HepG2 (cell line): ENCODE measurements at regions not wholly inside any gene's neighbourhood (a gene's known extent, or its start where the extent isn't known, plus 50 kb on each side); places are given as distances from the start of the nearest gene placed in this dataset.

Experiments used
- HIVEP1 ChIP-seq: sonication (generic); formaldehyde crosslinking; IDR thresholded peaks from 2 replicates; pipeline ENCODE4 v1.4.0; 2020; ENCODE audit warnings: mild to moderate bottlenecking, missing genetic modification reagents
- KAT7 ChIP-seq: IDR thresholded peaks from 2 replicates; pipeline ENCODE4 v1.6.1; 2018; ENCODE audit warnings: borderline replicate concordance, missing compliant biosample characterization
- NFATC3 ChIP-seq: sonication (generic); formaldehyde crosslinking; IDR thresholded peaks from 2 replicates; pipeline ENCODE4 v1.5.1; 2020; ENCODE audit warnings: mild to moderate bottlenecking, missing genetic modification reagents
- PLRG1 ChIP-seq: fragments of 450-650 bp; conservative IDR thresholded peaks from 2 replicates; pipeline ENCODE4 v1.6.1; 2016
- RELA ChIP-seq: sonication (generic); formaldehyde crosslinking; IDR thresholded peaks from 2 replicates; pipeline ENCODE4 v1.4.0; 2020; ENCODE audit warnings: missing genetic modification reagents
- ZC3H4 ChIP-seq: sonication (generic); formaldehyde crosslinking; IDR thresholded peaks from 2 replicates; pipeline ENCODE4 v1.4.0; 2020; ENCODE audit warnings: missing genetic modification reagents, borderline replicate concordance
- ZFP82 ChIP-seq: sonication (generic); formaldehyde crosslinking; IDR thresholded peaks from 2 replicates; pipeline ENCODE4 v1.5.1; 2020; ENCODE audit warnings: mild to moderate bottlenecking, missing genetic modification reagents, borderline replicate concordance
- ZNF737 ChIP-seq: sonication (generic); formaldehyde crosslinking; IDR thresholded peaks from 2 replicates; pipeline ENCODE4 v1.5.0; 2020; ENCODE audit warnings: missing genetic modification reagents, mild to moderate bottlenecking, borderline replicate concordance
- TF ChIP-seq, protein P1 (sequence below): sonication (generic); formaldehyde crosslinking; IDR thresholded peaks from 2 replicates; pipeline ENCODE4 v1.5.1; 2020; ENCODE audit warnings: missing genetic modification reagents, mild to moderate bottlenecking, borderline replicate concordance
- TF ChIP-seq, protein P2 (sequence below): sonication (generic); formaldehyde crosslinking; conservative IDR thresholded peaks from 2 replicates; pipeline ENCODE4 v1.8.0; 2022; ENCODE audit warnings: mild to moderate bottlenecking, moderate library complexity, missing genetic modification reagents
- TF ChIP-seq, protein P3 (sequence below): sonication (generic); formaldehyde crosslinking; IDR thresholded peaks from 2 replicates; pipeline ENCODE4 v1.4.0; 2020; ENCODE audit warnings: missing genetic modification reagents
- TF ChIP-seq, protein P4 (sequence below): sonication (generic); formaldehyde crosslinking; IDR thresholded peaks from 2 replicates; pipeline ENCODE4 v1.4.0; 2020; ENCODE audit warnings: missing genetic modification reagents, borderline replicate concordance
- TF ChIP-seq, protein P5 (sequence below): sonication (generic); formaldehyde crosslinking; conservative IDR thresholded peaks from 2 replicates; pipeline ENCODE4 v1.4.0; 2020; ENCODE audit warnings: missing genetic modification reagents

DNA sequence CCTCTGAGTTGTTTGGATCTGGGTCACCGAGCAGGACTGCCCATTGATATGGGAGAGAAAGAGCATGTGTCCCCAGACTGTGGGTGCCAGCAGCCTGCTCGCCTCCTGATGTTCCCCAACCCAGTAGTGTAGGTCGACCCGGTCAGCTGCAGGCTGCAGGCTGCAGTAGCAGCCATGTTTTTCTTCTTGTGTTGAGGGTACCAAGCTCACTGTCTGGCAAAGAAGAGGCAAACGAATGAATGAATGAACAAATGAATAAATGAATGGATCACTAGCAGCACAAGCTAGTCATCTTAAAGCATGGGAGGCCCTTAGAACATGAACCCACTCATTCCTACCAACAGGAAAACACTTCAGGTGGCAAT is 293.2 kb downstream of the SOX9 start (continued):
- TF ChIP-seq, protein P1, sequence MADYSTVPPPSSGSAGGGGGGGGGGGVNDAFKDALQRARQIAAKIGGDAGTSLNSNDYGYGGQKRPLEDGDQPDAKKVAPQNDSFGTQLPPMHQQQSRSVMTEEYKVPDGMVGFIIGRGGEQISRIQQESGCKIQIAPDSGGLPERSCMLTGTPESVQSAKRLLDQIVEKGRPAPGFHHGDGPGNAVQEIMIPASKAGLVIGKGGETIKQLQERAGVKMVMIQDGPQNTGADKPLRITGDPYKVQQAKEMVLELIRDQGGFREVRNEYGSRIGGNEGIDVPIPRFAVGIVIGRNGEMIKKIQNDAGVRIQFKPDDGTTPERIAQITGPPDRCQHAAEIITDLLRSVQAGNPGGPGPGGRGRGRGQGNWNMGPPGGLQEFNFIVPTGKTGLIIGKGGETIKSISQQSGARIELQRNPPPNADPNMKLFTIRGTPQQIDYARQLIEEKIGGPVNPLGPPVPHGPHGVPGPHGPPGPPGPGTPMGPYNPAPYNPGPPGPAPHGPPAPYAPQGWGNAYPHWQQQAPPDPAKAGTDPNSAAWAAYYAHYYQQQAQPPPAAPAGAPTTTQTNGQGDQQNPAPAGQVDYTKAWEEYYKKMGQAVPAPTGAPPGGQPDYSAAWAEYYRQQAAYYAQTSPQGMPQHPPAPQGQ, result no peak; the same call in 1 of the 2 replicates
- TF ChIP-seq ZNF737 (CRISPR knock-in tag), result 0 out of 2 replicates have a peak, but pooled peaks have one; percentile 53
- TF ChIP-seq ZC3H4 (CRISPR knock-in tag), result peak; percentile 65; the same call in 1 of the 2 replicates
- TF ChIP-seq, protein P2, sequence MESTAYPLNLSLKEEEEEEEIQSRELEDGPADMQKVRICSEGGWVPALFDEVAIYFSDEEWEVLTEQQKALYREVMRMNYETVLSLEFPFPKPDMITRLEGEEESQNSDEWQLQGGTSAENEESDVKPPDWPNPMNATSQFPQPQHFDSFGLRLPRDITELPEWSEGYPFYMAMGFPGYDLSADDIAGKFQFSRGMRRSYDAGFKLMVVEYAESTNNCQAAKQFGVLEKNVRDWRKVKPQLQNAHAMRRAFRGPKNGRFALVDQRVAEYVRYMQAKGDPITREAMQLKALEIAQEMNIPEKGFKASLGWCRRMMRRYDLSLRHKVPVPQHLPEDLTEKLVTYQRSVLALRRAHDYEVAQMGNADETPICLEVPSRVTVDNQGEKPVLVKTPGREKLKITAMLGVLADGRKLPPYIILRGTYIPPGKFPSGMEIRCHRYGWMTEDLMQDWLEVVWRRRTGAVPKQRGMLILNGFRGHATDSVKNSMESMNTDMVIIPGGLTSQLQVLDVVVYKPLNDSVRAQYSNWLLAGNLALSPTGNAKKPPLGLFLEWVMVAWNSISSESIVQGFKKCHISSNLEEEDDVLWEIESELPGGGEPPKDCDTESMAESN (CRISPR knock-in tag), result no peak
- TF ChIP-seq RELA (CRISPR knock-in tag), result no peak
- TF ChIP-seq KAT7 (CRISPR knock-in tag), result 0 out of 2 replicates have a peak, but pooled peaks have one; percentile 22
- TF ChIP-seq HIVEP1, result no peak
- TF ChIP-seq ZFP82 (CRISPR knock-in tag), result no peak
- TF ChIP-seq, protein P3, sequence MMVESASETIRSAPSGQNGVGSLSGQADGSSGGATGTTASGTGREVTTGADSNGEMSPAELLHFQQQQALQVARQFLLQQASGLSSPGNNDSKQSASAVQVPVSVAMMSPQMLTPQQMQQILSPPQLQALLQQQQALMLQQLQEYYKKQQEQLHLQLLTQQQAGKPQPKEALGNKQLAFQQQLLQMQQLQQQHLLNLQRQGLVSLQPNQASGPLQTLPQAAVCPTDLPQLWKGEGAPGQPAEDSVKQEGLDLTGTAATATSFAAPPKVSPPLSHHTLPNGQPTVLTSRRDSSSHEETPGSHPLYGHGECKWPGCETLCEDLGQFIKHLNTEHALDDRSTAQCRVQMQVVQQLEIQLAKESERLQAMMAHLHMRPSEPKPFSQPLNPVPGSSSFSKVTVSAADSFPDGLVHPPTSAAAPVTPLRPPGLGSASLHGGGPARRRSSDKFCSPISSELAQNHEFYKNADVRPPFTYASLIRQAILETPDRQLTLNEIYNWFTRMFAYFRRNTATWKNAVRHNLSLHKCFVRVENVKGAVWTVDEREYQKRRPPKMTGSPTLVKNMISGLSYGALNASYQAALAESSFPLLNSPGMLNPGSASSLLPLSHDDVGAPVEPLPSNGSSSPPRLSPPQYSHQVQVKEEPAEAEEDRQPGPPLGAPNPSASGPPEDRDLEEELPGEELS (CRISPR knock-in tag), result no peak
- TF ChIP-seq, protein P4, sequence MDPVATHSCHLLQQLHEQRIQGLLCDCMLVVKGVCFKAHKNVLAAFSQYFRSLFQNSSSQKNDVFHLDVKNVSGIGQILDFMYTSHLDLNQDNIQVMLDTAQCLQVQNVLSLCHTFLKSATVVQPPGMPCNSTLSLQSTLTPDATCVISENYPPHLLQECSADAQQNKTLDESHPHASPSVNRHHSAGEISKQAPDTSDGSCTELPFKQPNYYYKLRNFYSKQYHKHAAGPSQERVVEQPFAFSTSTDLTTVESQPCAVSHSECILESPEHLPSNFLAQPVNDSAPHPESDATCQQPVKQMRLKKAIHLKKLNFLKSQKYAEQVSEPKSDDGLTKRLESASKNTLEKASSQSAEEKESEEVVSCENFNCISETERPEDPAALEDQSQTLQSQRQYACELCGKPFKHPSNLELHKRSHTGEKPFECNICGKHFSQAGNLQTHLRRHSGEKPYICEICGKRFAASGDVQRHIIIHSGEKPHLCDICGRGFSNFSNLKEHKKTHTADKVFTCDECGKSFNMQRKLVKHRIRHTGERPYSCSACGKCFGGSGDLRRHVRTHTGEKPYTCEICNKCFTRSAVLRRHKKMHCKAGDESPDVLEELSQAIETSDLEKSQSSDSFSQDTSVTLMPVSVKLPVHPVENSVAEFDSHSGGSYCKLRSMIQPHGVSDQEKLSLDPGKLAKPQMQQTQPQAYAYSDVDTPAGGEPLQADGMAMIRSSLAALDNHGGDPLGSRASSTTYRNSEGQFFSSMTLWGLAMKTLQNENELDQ (CRISPR knock-in tag), result no peak
- TF ChIP-seq PLRG1, result no peak
- 0 out of 2 replicates have a peak, but pooled peaks have one; percentile 51 for TF ChIP-seq NFATC3 (CRISPR knock-in tag)
- TF ChIP-seq, protein P5, sequence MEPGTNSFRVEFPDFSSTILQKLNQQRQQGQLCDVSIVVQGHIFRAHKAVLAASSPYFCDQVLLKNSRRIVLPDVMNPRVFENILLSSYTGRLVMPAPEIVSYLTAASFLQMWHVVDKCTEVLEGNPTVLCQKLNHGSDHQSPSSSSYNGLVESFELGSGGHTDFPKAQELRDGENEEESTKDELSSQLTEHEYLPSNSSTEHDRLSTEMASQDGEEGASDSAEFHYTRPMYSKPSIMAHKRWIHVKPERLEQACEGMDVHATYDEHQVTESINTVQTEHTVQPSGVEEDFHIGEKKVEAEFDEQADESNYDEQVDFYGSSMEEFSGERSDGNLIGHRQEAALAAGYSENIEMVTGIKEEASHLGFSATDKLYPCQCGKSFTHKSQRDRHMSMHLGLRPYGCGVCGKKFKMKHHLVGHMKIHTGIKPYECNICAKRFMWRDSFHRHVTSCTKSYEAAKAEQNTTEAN (CRISPR knock-in tag), result no peak
- TF ChIP-seq, all 625 proteins: peak for 16
